HepG2 (cell line): ENCODE measurements at regions not wholly inside any gene's neighbourhood (a gene's known extent, or its start where the extent isn't known, plus 50 kb on each side); places are given as distances from the start of the nearest gene placed in this dataset.

Source experiments
- ATAC-seq: fragments of 200-7000 bp; cut with Tn5 transposase; 3 replicates; pipeline ENCODE4 v1.9.1; 2020; ENCODE audit warnings: mild to moderate bottlenecking, moderate library complexity
- BruUV-seq: library from RNA; stranded (reverse); fragments of 400-500 nt; replicated peaks from 2 replicates; lab custom pipeline; 2021; lab: Mats Ljungman, UMichigan
- CTCF ChIA-PET: fragments of 300-600 bp; formaldehyde crosslinking; extraction: SDS; loops from one replicate; lab custom pipeline; 2021; ENCODE audit warnings: low total read pairs, inconsistent platforms, low intra/inter-chr PET ratio; lab: Yijun Ruan, JAX
- POLR2A ChIA-PET: fragments of 350-600 bp; sonication (Branson Sonifier 250); formaldehyde crosslinking; loops from one replicate; lab custom pipeline; 2020; ENCODE audit warnings: antibody characterized with exemption, inconsistent platforms; lab: Yijun Ruan, JAX
- DNase-seq: peaks from one replicate; pipeline ENCODE4 v3.0.0-alpha.2; 2015; ENCODE audit warnings: low spot score
- FAIRE-seq: peaks from 3 replicates; lab custom pipeline; 2011; peaks lifted over from hg19 to GRCh38; lab: Jason Lieb, UNC
- H2AFZ ChIP-seq: one replicate; pipeline ENCODE4 v1.6.1; 2011; ENCODE audit warnings: low read length, inconsistent platforms
- H3K27ac ChIP-seq: fragments of 300-600 bp; 3 replicates; pipeline ENCODE4 v1.8.0; 2011; ENCODE audit warnings: mixed run types, mild to moderate bottlenecking, mixed read lengths, low read length, inconsistent platforms; ENCODE audit not compliant: insufficient read depth; ENCODE audit errors: extremely low read length
- H3K27me3 ChIP-seq, 2 experiments: fragments of 200-600 bp in 1 of 2; 2 replicates in 1 of 2; 3 replicates in 1 of 2; pipeline versions ENCODE4 v1.6.0 to v1.8.0; 2011; ENCODE audit warnings: low read length in 2 of 2, mild to moderate bottlenecking in 2 of 2, moderate library complexity in 2 of 2, inconsistent platforms in 1 of 2; ENCODE audit not compliant: insufficient read depth in 2 of 2, control insufficient read depth in 1 of 2
- H3K36me3 ChIP-seq, 2 experiments: fragments of 200-600 bp in 1 of 2; replicated peaks in 1 of 2; 2 replicates in 1 of 2; 3 replicates in 1 of 2; pipeline versions ENCODE4 v1.5.1 to v1.8.0; 2011; ENCODE audit warnings: low read length in 2 of 2, inconsistent platforms in 1 of 2; ENCODE audit not compliant: insufficient read depth in 2 of 2, control insufficient read depth in 1 of 2
- H3K4me1 ChIP-seq: 2 replicates; pipeline ENCODE4 v1.5.1; 2012; ENCODE audit warnings: low read length, inconsistent platforms; ENCODE audit not compliant: insufficient read depth
- H3K4me2 ChIP-seq: 2 replicates; pipeline ENCODE4 v1.6.0; 2011; ENCODE audit warnings: low read depth, low read length, inconsistent platforms
- H3K4me3 ChIP-seq, 3 experiments: fragments of 200-600 bp in 1 of 3; sonication (generic), shearing (Covaris generic) in 1 of 3; replicated peaks in 1 of 3; 2 replicates each; pipeline ENCODE4 v1.5.1; 2011 to 2016; ENCODE audit warnings: low read length in 3 of 3, inconsistent platforms in 2 of 3, low read depth in 2 of 3, mild to moderate bottlenecking in 2 of 3, control low read depth in 1 of 3, mixed read lengths in 1 of 3; ENCODE audit not compliant: insufficient read depth in 1 of 3
- H3K79me2 ChIP-seq: one replicate; pipeline ENCODE4 v1.6.1; 2011; ENCODE audit warnings: low read length, inconsistent platforms; ENCODE audit not compliant: insufficient read depth
- H3K9ac ChIP-seq: 2 replicates; pipeline ENCODE4 v1.6.0; 2011; ENCODE audit warnings: mild to moderate bottlenecking, low read depth, low read length, inconsistent platforms; ENCODE audit not compliant: insufficient read depth
- H3K9me3 ChIP-seq: 2 replicates; pipeline ENCODE4 v1.5.1; 2012; ENCODE audit warnings: mild to moderate bottlenecking, low read length
- H4K20me1 ChIP-seq: 2 replicates; pipeline ENCODE4 v1.6.0; 2011; ENCODE audit warnings: inconsistent platforms, mild to moderate bottlenecking, low read length, moderate library complexity; ENCODE audit not compliant: insufficient read depth
- ATF1 ChIP-seq: IDR thresholded peaks from 2 replicates; pipeline ENCODE4 v1.6.1; 2016; ENCODE audit warnings: mild to moderate bottlenecking, control low read depth
- ATRX ChIP-seq: sonication (generic); formaldehyde crosslinking; IDR thresholded peaks from 2 replicates; pipeline ENCODE4 v1.4.0; 2020; ENCODE audit warnings: missing genetic modification reagents, borderline replicate concordance
- CSRNP2 ChIP-seq: sonication (generic); formaldehyde crosslinking; conservative IDR thresholded peaks from 2 replicates; pipeline ENCODE4 v1.8.0; 2022; ENCODE audit warnings: low read depth, missing genetic modification reagents
- FOXO1 ChIP-seq: sonication (generic); formaldehyde crosslinking; IDR thresholded peaks from 2 replicates; pipeline ENCODE4 v1.4.0; 2020; ENCODE audit warnings: missing genetic modification reagents
- NPAS2 ChIP-seq: sonication (generic); formaldehyde crosslinking; IDR thresholded peaks from 2 replicates; pipeline ENCODE4 v1.8.0; 2022; ENCODE audit warnings: mild to moderate bottlenecking, missing genetic modification reagents, borderline replicate concordance
- PLRG1 ChIP-seq: fragments of 450-650 bp; conservative IDR thresholded peaks from 2 replicates; pipeline ENCODE4 v1.6.1; 2016
- RAD21 ChIP-seq: fragments of 450-650 bp; formaldehyde crosslinking; IDR thresholded peaks from 2 replicates; pipeline ENCODE4 v1.5.0; 2020; ENCODE audit warnings: mild to moderate bottlenecking
- RARA ChIP-seq: IDR thresholded peaks from 2 replicates; pipeline ENCODE4 v1.6.1; 2016; ENCODE audit warnings: missing genetic modification reagents, missing compliant biosample characterization
- SIX1 ChIP-seq: sonication (generic); formaldehyde crosslinking; IDR thresholded peaks from 2 replicates; pipeline ENCODE4 v1.4.0; 2020; ENCODE audit warnings: missing genetic modification reagents, borderline replicate concordance
- STAG1 ChIP-seq: sonication (generic); formaldehyde crosslinking; IDR thresholded peaks from 2 replicates; pipeline ENCODE4 v1.4.0; 2020; ENCODE audit warnings: missing genetic modification reagents
- TEAD3 ChIP-seq: optimal IDR thresholded peaks from 2 replicates; pipeline ENCODE3; 2016; ENCODE audit warnings: borderline replicate concordance
- ZFP36 ChIP-seq: fragments of 150-350 bp; IDR thresholded peaks from 2 replicates; pipeline ENCODE4 v1.6.1; 2018; ENCODE audit warnings: borderline replicate concordance, low read length, low read depth; ENCODE audit not compliant: partially characterized antibody
- ZNF160 ChIP-seq: sonication (generic); formaldehyde crosslinking; IDR thresholded peaks from 2 replicates; pipeline ENCODE4 v1.8.0; 2022; ENCODE audit warnings: mild to moderate bottlenecking, inconsistent platforms, missing genetic modification reagents
- ZNF737 ChIP-seq: sonication (generic); formaldehyde crosslinking; IDR thresholded peaks from 2 replicates; pipeline ENCODE4 v1.5.0; 2020; ENCODE audit warnings: missing genetic modification reagents, mild to moderate bottlenecking, borderline replicate concordance
- WGBS: methylation state at CpG from one replicate; pipeline ENCODE4 v1.1.6; 2017; ENCODE audit warnings: low lambda C conversion rate; 5-methylcytosine and 5-hydroxymethylcytosine counted together
- in situ Hi-C: cut with HindIII; loops from 2 replicates; pipeline ENCODE4 v1.10.0; 2017; ENCODE audit warnings: low pct_unique_long_range_greater_than_20kb; ENCODE audit not compliant: extremely low pct_ligation_motif_present
- intact Hi-C: fragments of 100-400 bp; cut with micrococcal nuclease; formaldehyde crosslinking; loops from one replicate; pipeline ENCODE4 v1.10.0; 2022; ENCODE audit not compliant: unreplicated experiment
- TF ChIP-seq, protein P1 (sequence below), 2 experiments: sonication (generic) in 1 of 2; formaldehyde crosslinking in 1 of 2; IDR thresholded peaks; 2 replicates each; pipeline versions ENCODE4 v1.4.0 to v1.6.1; 2016 to 2020; ENCODE audit warnings: borderline replicate concordance in 1 of 2, low read depth in 1 of 2, mild to moderate bottlenecking in 1 of 2, missing genetic modification reagents in 1 of 2

DNA sequence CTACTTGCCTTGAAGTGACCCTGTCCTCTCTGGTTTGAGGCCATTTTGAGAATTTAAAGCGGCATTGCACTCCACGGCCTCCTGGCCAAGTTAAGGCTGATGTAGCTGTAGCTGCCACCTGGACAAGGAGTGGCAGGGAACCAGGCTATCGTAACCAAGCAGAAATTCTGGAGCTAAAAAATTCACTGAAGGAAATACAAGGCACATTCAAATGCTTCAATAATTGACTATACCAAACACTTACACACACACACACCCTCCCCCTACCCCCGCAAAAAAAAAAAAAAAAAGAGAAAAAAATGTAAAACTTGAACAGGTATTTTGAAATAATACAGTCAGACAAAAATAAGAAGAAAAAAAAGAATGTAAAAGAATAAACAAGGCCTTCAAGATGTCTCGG lies 409.0 kb upstream of the SEMA3A start:
- TF ChIP-seq SIX1 (no peak), CSRNP2 (CRISPR knock-in tag) (no peak), ZFP36 (no peak), ZNF160 (CRISPR knock-in tag) (peak; percentile 99)
- Histone ChIP-seq H3K36me3 (no peaks in the 10 kb centered on the region), H3K9me3 (peaks cover 9% of the 10 kb centered on the region; the same call in 1 of the 2 replicates), H3K4me2 (no peak overlapping the region), H3K27ac (no peak overlapping the region), H3K4me3 (no peak overlapping the region), H2AFZ (no peak overlapping the region), H3K27me3 (no peaks in the 10 kb centered on the region), H3K4me1 (no peaks in the 10 kb centered on the region), H3K79me2 (no peaks in the 10 kb centered on the region), H3K9ac (no peak overlapping the region), H4K20me1 (no peaks in the 10 kb centered on the region)
- ChIA-PET CTCF (no interaction called here), POLR2A (no interaction called here)
- no peak for FAIRE-seq
- intact Hi-C loops (no loop called here), in situ Hi-C loops (no loop called here)
- no peak for DNase-seq
- ATAC-seq, result no peak
- no TSS peak for BruUV-seq
- WGBS, result 5% methylated on average over 5 of the region's 5 CpGs

DNA sequence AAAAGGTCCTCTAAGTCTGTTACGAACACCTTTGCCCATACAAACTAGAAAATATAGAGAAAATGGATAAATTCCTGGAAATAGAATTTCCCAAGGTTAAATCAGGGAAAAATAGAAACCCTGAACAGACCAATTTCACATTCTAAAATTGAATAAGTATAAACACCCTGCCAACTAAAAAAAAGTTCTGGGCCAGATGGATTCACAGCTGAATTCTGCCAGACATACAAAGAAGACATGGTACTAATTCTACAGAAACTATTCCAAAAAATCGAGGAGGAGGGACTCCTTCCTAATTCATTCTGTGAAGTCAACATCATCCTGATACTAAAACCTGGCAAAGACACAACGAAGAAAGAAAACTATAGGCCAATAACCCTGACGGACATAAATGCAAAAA lies 400.4 kb upstream of the SEMA3A start:
- in situ Hi-C loops, result no loop called here
- Histone ChIP-seq H2AFZ (no peak overlapping the region), H3K4me3 (no peak overlapping the region), H3K4me1 (no peaks in the 10 kb centered on the region), H3K27me3 (no peaks in the 10 kb centered on the region), H3K27ac (no peak overlapping the region), H3K4me2 (no peak overlapping the region), H3K79me2 (no peaks in the 10 kb centered on the region), H3K9me3 (no peaks in the 10 kb centered on the region), H3K36me3 (no peaks in the 10 kb centered on the region), H4K20me1 (no peaks in the 10 kb centered on the region), H3K9ac (no peak overlapping the region)
- intact Hi-C loops, result no loop called here
- WGBS, result 0% methylated on average over 4 of the region's 4 CpGs
- CTCF ChIA-PET, result no interaction called here
- no TSS peak for BruUV-seq
- no peak for ATAC-seq
- no peak for FAIRE-seq
- no peak for DNase-seq
- POLR2A ChIA-PET, result no interaction called here
- TF ChIP-seq FOXO1 (CRISPR knock-in tag), result no peak
- no peak for TF ChIP-seq STAG1 (CRISPR knock-in tag)
- TF ChIP-seq PLRG1, result no peak
- TF ChIP-seq ATRX (CRISPR knock-in tag), result no peak
- TF ChIP-seq TEAD3 (CRISPR knock-in tag), result no peak
- TF ChIP-seq ZNF737 (CRISPR knock-in tag), result no peak
- no peak for TF ChIP-seq NPAS2 (CRISPR knock-in tag)
- TF ChIP-seq, protein P1, sequence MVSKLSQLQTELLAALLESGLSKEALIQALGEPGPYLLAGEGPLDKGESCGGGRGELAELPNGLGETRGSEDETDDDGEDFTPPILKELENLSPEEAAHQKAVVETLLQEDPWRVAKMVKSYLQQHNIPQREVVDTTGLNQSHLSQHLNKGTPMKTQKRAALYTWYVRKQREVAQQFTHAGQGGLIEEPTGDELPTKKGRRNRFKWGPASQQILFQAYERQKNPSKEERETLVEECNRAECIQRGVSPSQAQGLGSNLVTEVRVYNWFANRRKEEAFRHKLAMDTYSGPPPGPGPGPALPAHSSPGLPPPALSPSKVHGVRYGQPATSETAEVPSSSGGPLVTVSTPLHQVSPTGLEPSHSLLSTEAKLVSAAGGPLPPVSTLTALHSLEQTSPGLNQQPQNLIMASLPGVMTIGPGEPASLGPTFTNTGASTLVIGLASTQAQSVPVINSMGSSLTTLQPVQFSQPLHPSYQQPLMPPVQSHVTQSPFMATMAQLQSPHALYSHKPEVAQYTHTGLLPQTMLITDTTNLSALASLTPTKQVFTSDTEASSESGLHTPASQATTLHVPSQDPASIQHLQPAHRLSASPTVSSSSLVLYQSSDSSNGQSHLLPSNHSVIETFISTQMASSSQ (IDR thresholded peaks at IDR 0.05; ENCODE audit: low read depth), result no peak
- TF ChIP-seq, protein P1 (CRISPR knock-in tag; IDR thresholded peaks at IDR 0.05; ENCODE audit: borderline replicate concordance), result no peak
- TF ChIP-seq RARA (CRISPR knock-in tag), result no peak
- TF ChIP-seq ATF1 (CRISPR knock-in tag), result no peak
- TF ChIP-seq RAD21 (CRISPR knock-in tag), result no peak
